ENCODE measurements at regions not wholly inside any gene's neighbourhood (a gene's known extent, or its start where the extent isn't known, plus 50 kb on each side); places are given as distances from the start of the nearest gene placed in this dataset.
"Not testable (repeated sequence)": the region's sequence is repeated elsewhere in the genome, so short reads cannot be mapped to it uniquely, and the experiment has no call there.

GRCh38 chr6:74069089-74069581 is 373.1 kb downstream of the CD109 start:
- no peak for DNase-seq

- no peak for DNase-seq
These were observed 370.3 kb downstream of the CD109 start for GRCh38 chr6:74066168-74066871.

DNA sequence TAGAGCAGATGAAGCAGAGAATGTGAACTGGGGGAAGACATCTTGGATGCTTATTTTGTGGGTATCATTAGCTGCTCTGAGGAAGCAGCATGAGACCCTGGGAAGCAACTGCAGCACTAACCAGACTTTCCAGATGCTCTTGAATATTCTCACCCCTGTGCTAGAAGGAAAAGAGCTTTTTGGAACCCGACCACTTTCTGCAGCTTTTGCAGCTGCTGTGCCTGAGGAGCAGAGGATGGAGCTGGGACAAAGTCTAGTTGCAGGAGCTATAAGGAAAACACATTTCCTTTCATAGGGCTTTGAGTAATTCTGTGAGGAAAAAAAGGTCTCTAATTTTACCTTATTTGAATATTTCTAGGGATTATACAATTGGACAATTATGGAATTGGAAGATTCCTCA is 369.7 kb downstream of the CD109 start:
- DNase-seq: no peak

GRCh38 chr6:74063391-74063790 is 367.4 kb downstream of the CD109 start:
- DNase-seq: no peak

DNA sequence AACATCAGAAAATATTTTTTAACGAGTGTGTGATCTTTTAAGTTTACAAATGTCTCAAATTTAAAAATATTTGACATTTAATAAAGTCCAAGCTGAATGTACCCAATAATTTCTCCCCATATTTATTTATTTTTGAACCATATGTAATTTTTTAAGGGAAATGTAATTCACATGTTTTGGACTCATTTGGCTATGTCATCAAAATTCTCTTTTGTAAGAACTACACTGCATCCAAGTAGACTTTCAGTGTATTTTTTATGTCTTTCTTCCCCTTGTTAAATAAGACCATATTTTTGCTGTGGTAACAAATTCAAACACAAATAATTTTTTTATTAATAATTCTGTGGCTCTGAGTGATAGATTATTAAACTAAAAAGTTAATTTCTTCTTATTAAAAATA is 365.2 kb downstream of the CD109 start:
- no peak for DNase-seq

GRCh38 chr6:74060354-74060753 is 364.4 kb downstream of the CD109 start:
- no peak for DNase-seq

DNA sequence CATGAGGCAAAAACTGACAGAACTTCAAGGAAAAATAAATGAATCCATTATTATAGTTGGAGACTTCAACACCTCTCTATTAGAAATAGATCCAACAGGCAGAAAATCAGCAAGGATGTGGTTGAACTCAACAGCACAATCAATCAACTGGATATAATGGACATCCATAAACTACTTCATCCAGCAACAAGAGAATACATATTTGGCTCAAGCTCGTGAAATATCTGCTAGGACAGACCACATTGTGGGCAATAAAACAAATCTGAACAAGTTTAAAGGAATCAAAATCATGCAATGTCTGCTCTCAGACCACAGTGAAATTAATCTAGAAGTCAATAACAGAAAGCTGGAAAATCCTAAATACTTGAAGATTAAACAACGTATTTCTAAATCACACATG is 362.6 kb downstream of the CD109 start:
- no peak for DNase-seq

- no peak for DNase-seq
These were observed 361.3 kb downstream of the CD109 start for GRCh38 chr6:74057326-74057725.

GRCh38 chr6:74054190-74054589 is 358.2 kb downstream of the CD109 start:
- DNase-seq: no peak

- no peak for DNase-seq
These were observed 354.9 kb downstream of the CD109 start for GRCh38 chr6:74050921-74051320.

DNA sequence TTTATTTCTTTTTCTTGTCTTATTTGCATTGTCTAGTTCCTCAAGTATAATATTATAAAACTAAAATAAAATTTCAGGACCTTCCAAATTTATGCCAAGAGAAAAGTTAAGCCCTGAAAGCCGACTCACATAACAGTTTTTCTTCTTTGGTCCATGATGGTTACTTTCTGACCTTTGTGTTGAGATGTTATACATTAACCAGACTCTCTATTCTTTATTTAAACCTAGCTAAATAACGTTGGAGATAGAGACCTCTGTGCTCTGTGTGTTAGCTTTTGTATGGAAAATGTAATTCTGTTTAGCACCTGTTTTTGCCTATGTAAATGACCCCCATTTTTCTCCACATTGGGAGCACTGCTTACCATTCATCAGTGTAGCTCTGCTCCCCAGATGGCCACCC is 352.4 kb downstream of the CD109 start:
- no peak for DNase-seq

- DNase-seq: no peak
These were observed 348.6 kb downstream of the CD109 start for GRCh38 chr6:74044417-74045096.

- no peak for DNase-seq
These were observed 345.4 kb downstream of the CD109 start for GRCh38 chr6:74041420-74041819.

GRCh38 chr6:74018825-74019224 is 322.8 kb downstream of the CD109 start:
- DNase-seq: no peak

- no peak for DNase-seq
These were observed 319.4 kb downstream of the CD109 start for GRCh38 chr6:74015427-74015826.

DNA sequence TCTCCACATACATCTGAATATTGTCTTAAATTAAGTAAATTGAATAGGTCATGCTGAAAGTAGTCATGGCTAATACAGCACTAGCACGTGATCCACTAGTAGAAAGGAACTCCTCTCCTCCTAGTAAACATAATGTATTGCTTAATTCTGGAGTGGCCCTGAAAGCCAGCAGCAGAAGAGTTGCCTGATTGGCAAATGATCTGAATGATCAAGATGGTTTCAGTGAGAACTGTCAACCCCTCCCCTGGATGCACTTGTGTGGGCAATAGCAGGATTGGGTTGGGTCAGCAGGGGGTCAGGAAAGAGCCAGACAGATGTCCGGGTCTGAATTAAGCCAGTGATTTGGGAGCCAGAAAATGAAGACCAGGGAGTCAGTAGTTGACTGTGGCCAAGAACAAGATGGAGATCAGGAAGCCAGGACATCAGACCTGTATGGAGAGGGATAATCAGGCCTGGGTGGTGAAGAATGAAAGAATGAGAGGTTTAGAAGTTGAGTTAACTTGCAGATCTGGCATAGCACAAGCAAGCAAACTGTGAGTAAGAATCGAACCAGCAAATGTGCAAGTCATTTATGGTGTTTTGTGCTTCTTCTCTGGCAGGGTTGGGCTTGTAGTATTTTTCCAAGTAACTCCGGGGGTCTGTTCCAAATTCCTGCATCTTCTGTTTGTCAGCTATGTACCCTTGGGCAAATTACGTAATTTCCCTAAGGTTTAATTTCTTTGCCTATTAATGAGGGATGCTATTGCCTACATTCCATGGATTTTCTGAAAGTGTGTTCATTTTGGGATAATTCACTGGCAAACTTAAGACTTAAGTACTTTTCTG is 304.9 kb downstream of the CD109 start:
- no peak for DNase-seq

GRCh38 chr6:73990609-73991238 is 294.7 kb downstream of the CD109 start:
- DNase-seq: not testable (repeated sequence)

- DNase-seq: no peak
These were observed 293.4 kb downstream of the CD109 start for GRCh38 chr6:73989428-73989827.

DNA sequence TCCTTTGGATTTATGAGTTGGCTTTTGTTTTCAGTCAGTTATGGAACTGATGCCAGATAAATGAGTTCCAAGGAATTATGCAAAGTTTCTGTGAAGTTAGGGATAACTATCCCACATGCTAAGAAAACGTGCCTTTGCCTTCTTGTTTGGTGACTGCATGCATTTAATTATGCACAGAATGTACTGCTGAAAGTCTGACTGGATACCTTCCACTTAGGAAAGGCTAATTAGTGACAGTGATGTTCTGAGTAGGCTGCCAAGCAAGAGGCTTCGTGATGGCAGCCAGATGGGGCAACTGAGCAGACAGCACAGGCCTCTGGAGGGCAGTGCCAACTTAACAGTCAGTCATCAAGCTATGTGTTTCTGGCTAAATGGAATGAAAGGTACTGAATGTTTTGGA is 289.9 kb downstream of the CD109 start:
- DNase-seq: no peak

- DNase-seq: no peak
These were observed 288.7 kb downstream of the CD109 start for GRCh38 chr6:73984571-73985210.

DNA sequence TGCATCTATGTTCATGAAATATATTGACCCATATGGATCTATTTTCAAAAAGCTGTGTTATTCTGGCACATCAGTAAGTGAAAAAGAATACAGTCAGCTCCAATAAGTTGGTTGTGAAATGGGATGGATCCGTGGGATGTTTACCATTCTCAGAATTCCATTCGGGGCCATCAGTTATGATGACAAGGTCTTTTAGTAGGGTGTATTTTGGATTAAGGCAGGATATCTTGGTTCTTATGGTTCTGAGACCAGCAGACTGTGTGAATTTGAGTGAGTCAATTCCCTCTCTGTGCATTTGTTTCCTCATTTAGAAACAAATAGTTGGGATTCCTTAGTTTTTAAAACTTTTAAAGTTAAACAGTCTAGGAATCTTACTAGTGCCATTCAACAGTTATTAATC is 287.4 kb downstream of the CD109 start:
- DNase-seq: no peak

DNA sequence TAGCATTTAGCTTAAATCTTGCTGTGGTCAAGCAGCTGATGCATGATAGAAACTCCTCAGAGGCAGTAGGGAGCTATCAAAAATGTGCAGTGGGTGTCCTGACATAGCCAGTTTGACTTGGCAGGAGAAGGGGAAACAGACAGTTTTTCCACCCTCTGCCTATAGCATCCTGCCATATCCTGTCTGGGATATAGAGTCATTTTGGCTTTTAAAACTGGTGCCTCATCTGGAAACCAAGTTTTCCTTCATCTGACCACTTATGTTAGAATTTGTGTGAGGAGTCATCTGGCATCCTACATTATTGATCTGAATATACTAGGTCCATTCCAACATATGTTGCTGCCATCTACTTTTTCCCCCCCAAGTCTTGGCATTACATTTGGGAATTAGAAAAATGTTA is 284.1 kb downstream of the CD109 start:
- no peak for DNase-seq

DNA sequence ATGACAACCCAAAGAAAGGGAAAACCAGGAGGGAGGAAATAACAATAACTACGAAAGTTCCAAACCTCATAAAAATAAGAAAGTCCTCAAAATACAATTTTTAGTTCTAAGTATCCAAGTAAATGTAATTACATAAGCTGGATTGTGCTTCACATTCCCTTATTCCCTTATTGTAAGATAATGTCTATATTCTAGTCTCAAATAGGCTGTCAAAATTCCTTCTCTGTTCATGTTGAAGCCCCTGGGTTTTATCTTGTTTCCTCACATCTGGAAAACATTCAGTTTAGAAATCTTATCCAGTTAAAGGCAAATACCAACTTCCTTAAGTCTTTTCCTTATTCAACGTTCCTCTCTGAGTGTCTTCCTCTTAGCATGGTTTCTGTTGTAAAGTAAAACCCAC is 282.3 kb downstream of the CD109 start:
- no peak for DNase-seq

Measured in KG1 (cell line).